Liver (tissue), 8 donors: ENCODE measurements at regions not wholly inside any gene's neighbourhood (a gene's known extent, or its start where the extent isn't known, plus 50 kb on each side); places are given as distances from the start of the nearest gene placed in this dataset.

Source experiments
- DNase-seq: peaks from one replicate; pipeline ENCODE4 v3.0.0-alpha.2; 2017; ENCODE audit warnings: low spot score
- H3K27ac ChIP-seq, 2 donors: one replicate each; pipeline ENCODE4 v1.7.0; 2013; ENCODE audit warnings: inconsistent platforms in 2 of 2, low read length in 2 of 2, control low read depth in 1 of 2, low read depth in 1 of 2, mild to moderate bottlenecking in 1 of 2
- H3K27me3 ChIP-seq, 4 donors: one replicate each; pipeline versions ENCODE4 v1.6.1 to v1.7.0; 2013; ENCODE audit warnings: low read length in 3 of 4, inconsistent platforms in 1 of 4, mild to moderate bottlenecking in 1 of 4, moderate library complexity in 1 of 4; ENCODE audit not compliant: control insufficient read depth in 4 of 4, insufficient read depth in 4 of 4
- H3K36me3 ChIP-seq, 4 donors: one replicate each; pipeline versions ENCODE4 v1.6.1 to v1.7.0; 2013; ENCODE audit warnings: low read length in 3 of 4, mild to moderate bottlenecking in 3 of 4, low read depth in 1 of 4, moderate library complexity in 1 of 4; ENCODE audit not compliant: control insufficient read depth in 4 of 4, insufficient read depth in 3 of 4
- H3K4me1 ChIP-seq, 4 donors: one replicate each; pipeline versions ENCODE4 v1.6.1 to v1.7.0; 2013; ENCODE audit warnings: low read length in 3 of 4, mild to moderate bottlenecking in 3 of 4, moderate library complexity in 1 of 4; ENCODE audit not compliant: control insufficient read depth in 4 of 4, insufficient read depth in 4 of 4
- H3K4me3 ChIP-seq, 3 donors: one replicate each; pipeline versions ENCODE4 v1.6.1 to v1.7.0; 2013; ENCODE audit warnings: low read length in 3 of 3, control low read depth in 1 of 3, low read depth in 1 of 3, mild to moderate bottlenecking in 1 of 3
- H3K9ac ChIP-seq, 2 donors: one replicate each; pipeline ENCODE4 v1.7.0; 2013; ENCODE audit warnings: low read length in 2 of 2, mild to moderate bottlenecking in 2 of 2, moderate library complexity in 2 of 2, control low read depth in 1 of 2, low read depth in 1 of 2
- H3K9me3 ChIP-seq, 4 donors: one replicate each; pipeline versions ENCODE4 v1.6.1 to v1.7.0; 2013; ENCODE audit warnings: low read length in 3 of 4; ENCODE audit not compliant: control insufficient read depth in 4 of 4
- ATF3 ChIP-seq: IDR thresholded peaks from 2 replicates; pipeline ENCODE4 v1.6.1; 2016; ENCODE audit warnings: antibody characterized with exemption
- CTCF ChIP-seq: fragments of 150-350 bp; IDR thresholded peaks from 2 replicates; pipeline ENCODE4 v1.5.1; 2017; ENCODE audit warnings: improper control_type of control experiment, low read depth, low read length; ENCODE audit not compliant: missing input control
- EGR1 ChIP-seq, 2 donors: IDR thresholded peaks; 2 replicates each; pipeline ENCODE4 v1.6.1; 2016 to 2018; ENCODE audit warnings: antibody characterized with exemption in 2 of 2, low read depth in 2 of 2
- FOXA1 ChIP-seq: IDR thresholded peaks from 2 replicates; pipeline ENCODE4 v1.6.1; 2016; ENCODE audit warnings: antibody characterized with exemption
- FOXA2 ChIP-seq: IDR thresholded peaks from 2 replicates; pipeline ENCODE4 v1.6.1; 2016; ENCODE audit warnings: antibody characterized with exemption
- GABPA ChIP-seq, 2 donors: IDR thresholded peaks in 1 of 2; conservative IDR thresholded peaks in 1 of 2; 2 replicates each; pipeline ENCODE4 v1.6.1; 2016; ENCODE audit warnings: antibody characterized with exemption in 2 of 2, mild to moderate bottlenecking in 1 of 2, moderate library complexity in 1 of 2
- HNF4A ChIP-seq, 2 donors: conservative IDR thresholded peaks; 2 replicates each; pipeline ENCODE4 v1.6.1; 2016; ENCODE audit warnings: antibody characterized with exemption in 2 of 2, mild to moderate bottlenecking in 2 of 2
- HNF4G ChIP-seq: IDR thresholded peaks from 2 replicates; pipeline ENCODE4 v1.6.1; 2016; ENCODE audit warnings: antibody characterized with exemption
- JUND ChIP-seq, 2 donors: IDR thresholded peaks; 2 replicates each; pipeline ENCODE4 v1.6.1; 2016; ENCODE audit warnings: antibody characterized with exemption in 2 of 2
- MAX ChIP-seq: IDR thresholded peaks from 2 replicates; pipeline ENCODE4 v1.6.1; 2016; ENCODE audit warnings: antibody characterized with exemption
- RAD21 ChIP-seq, 2 donors: IDR thresholded peaks; 2 replicates each; pipeline ENCODE4 v1.6.1; 2016; ENCODE audit warnings: antibody characterized with exemption in 2 of 2, mild to moderate bottlenecking in 2 of 2
- SP1 ChIP-seq: IDR thresholded peaks from 2 replicates; pipeline ENCODE4 v1.6.1; 2018; ENCODE audit warnings: antibody characterized with exemption, mild to moderate bottlenecking
- TAF1 ChIP-seq: conservative IDR thresholded peaks from 2 replicates; pipeline ENCODE4 v1.6.1; 2016; ENCODE audit warnings: antibody characterized with exemption, mild to moderate bottlenecking
- YY1 ChIP-seq: IDR thresholded peaks from 2 replicates; pipeline ENCODE4 v1.6.1; 2016; ENCODE audit warnings: antibody characterized with exemption, mild to moderate bottlenecking
- ZBTB33 ChIP-seq: IDR thresholded peaks from 2 replicates; pipeline ENCODE4 v1.6.1; 2016; ENCODE audit warnings: antibody characterized with exemption
- WGBS: extraction: QIAGEN DNeasy Blood & Tissue Kit; methylation state at CpG from one replicate; pipeline ENCODE4 v1.1.7; 2013; 5-methylcytosine and 5-hydroxymethylcytosine counted together
- donor health status: healthy.
- donor health status: healthy.
- donor health status: healthy.
- donor health status: healthy.
- donor health status: healthy.

GRCh38 chr4:98816386-98816785 lies 112.5 kb downstream of the EIF4E start:
- no peak overlapping the region for H3K9ac ChIP-seq
- no peaks in the 10 kb centered on the region for H3K27me3 ChIP-seq
- H3K4me1 ChIP-seq: no peaks in the 10 kb centered on the region
- DNase-seq: no peak
- no peaks in the 10 kb centered on the region for H3K9me3 ChIP-seq
- H3K4me3 ChIP-seq: no peak overlapping the region
- no peak overlapping the region for H3K27ac ChIP-seq
- TF ChIP-seq YY1 (no peak), HNF4A (conservative IDR thresholded peaks at IDR 0.05) (no peak), ZBTB33 (no peak), SP1 (no peak), CTCF (no peak), MAX (no peak), TAF1 (no peak), FOXA2 (no peak), ATF3 (no peak), FOXA1 (no peak), JUND (IDR thresholded peaks at IDR 0.05) (no peak), EGR1 (IDR thresholded peaks at IDR 0.05; ENCODE audit: low read depth in 2 of 2) (no peak), HNF4G (no peak), GABPA (IDR thresholded peaks at IDR 0.05 in 1 of 2, conservative IDR thresholded peaks at IDR 0.05 in 1 of 2) (no peak)
- no peaks in the 10 kb centered on the region for H3K36me3 ChIP-seq

- no peak for DNase-seq
- H3K4me3 ChIP-seq: no peak overlapping the region
- H3K4me1 ChIP-seq: no peaks in the 10 kb centered on the region
- no peak overlapping the region for H3K9ac ChIP-seq
- no peak overlapping the region for H3K27ac ChIP-seq
- WGBS: 92% methylated on average over 2 of the region's 2 CpGs
- no peaks in the 10 kb centered on the region for H3K36me3 ChIP-seq
- no peaks in the 10 kb centered on the region for H3K27me3 ChIP-seq
- no peaks in the 10 kb centered on the region for H3K9me3 ChIP-seq
- TF ChIP-seq ZBTB33 (no peak), JUND (IDR thresholded peaks at IDR 0.05) (no peak), YY1 (no peak), EGR1 (IDR thresholded peaks at IDR 0.05; ENCODE audit: low read depth in 2 of 2) (no peak), RAD21 (IDR thresholded peaks at IDR 0.05) (no peak)
These were observed 124.5 kb downstream of the EIF4E start for GRCh38 chr4:98804403-98804802.
